ENCODE measurements at regions not wholly inside any gene's neighbourhood (a gene's known extent, or its start where the extent isn't known, plus 50 kb on each side); places are given as distances from the start of the nearest gene placed in this dataset.

DNA sequence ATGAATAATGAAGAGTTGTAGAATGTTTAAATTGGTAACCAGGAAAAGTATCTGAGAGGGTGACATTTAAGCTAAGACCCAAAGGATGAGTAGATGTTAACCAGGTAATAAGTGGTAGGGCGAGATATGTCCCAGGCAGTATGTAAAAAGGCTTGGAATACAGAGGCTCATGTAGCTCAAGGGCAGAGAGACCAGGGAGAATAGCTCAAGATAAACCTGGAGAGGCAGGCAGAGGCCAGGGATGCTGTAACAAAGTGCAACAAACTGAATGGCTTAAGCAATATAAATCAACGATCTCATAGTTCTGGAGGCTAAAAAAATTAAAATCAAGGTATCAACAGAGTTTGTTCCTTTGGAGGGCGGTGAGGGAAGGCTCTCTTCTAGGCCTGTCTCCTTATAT lies 660.8 kb downstream of the KLHL13 start:
- Histone ChIP-seq H3K36me3 (ENCODE audit: control insufficient read depth in 2 of 2, insufficient read depth in 1 of 2, low read length in 2 of 2) (no peaks in the 10 kb centered on the region), H3K4me1 (ENCODE audit: control insufficient read depth, insufficient read depth, low read length) (no peaks in the 10 kb centered on the region), H3K9me3 (ENCODE audit: control insufficient read depth, insufficient read depth, low read depth, low read length) (no peaks in the 10 kb centered on the region; the same call in 1 of the 2 replicates), H3K27ac (ENCODE audit: extremely low read depth, low read depth, low read length) (no peak overlapping the region), H3K4me3 (ENCODE audit: low read depth, low read length) (no peak overlapping the region)
- ChIA-PET POLR2A (no interaction called here), CTCF (no interaction called here)
- TF ChIP-seq, protein P1, sequence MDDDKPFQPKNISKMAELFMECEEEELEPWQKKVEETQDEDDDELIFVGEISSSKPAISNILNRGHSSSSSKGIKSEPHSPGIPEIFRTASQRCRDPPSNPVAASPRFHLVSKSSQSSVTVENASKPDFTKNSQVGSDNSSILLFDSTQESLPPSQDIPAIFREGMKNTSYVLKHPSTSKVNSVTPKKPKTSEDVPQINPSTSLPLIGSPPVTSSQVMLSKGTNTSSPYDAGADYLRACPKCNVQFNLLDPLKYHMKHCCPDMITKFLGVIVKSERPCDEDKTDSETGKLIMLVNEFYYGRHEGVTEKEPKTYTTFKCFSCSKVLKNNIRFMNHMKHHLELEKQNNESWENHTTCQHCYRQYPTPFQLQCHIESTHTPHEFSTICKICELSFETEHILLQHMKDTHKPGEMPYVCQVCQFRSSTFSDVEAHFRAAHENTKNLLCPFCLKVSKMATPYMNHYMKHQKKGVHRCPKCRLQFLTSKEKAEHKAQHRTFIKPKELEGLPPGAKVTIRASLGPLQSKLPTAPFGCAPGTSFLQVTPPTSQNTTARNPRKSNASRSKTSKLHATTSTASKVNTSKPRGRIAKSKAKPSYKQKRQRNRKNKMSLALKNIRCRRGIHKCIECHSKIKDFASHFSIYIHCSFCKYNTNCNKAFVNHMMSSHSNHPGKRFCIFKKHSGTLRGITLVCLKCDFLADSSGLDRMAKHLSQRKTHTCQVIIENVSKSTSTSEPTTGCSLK (tag by site-specific recombination; IDR thresholded peaks at IDR 0.05), result no peak
- TF ChIP-seq ZNF747 (tag by site-specific recombination; IDR thresholded peaks at IDR 0.05) (no peak), ZNF112 (tag by site-specific recombination; IDR thresholded peaks at IDR 0.05) (no peak), ZNF23 (tag by site-specific recombination; IDR thresholded peaks at IDR 0.05; ENCODE audit: borderline replicate concordance) (no peak), ZBTB48 (tag by site-specific recombination; IDR thresholded peaks at IDR 0.05) (no peak)
- TF ChIP-seq, protein P2, sequence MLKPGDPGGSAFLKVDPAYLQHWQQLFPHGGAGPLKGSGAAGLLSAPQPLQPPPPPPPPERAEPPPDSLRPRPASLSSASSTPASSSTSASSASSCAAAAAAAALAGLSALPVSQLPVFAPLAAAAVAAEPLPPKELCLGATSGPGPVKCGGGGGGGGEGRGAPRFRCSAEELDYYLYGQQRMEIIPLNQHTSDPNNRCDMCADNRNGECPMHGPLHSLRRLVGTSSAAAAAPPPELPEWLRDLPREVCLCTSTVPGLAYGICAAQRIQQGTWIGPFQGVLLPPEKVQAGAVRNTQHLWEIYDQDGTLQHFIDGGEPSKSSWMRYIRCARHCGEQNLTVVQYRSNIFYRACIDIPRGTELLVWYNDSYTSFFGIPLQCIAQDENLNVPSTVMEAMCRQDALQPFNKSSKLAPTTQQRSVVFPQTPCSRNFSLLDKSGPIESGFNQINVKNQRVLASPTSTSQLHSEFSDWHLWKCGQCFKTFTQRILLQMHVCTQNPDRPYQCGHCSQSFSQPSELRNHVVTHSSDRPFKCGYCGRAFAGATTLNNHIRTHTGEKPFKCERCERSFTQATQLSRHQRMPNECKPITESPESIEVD (tag by site-specific recombination; IDR thresholded peaks at IDR 0.05), result no peak
- TF ChIP-seq, protein P3, sequence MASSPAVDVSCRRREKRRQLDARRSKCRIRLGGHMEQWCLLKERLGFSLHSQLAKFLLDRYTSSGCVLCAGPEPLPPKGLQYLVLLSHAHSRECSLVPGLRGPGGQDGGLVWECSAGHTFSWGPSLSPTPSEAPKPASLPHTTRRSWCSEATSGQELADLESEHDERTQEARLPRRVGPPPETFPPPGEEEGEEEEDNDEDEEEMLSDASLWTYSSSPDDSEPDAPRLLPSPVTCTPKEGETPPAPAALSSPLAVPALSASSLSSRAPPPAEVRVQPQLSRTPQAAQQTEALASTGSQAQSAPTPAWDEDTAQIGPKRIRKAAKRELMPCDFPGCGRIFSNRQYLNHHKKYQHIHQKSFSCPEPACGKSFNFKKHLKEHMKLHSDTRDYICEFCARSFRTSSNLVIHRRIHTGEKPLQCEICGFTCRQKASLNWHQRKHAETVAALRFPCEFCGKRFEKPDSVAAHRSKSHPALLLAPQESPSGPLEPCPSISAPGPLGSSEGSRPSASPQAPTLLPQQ (tag by site-specific recombination; IDR thresholded peaks at IDR 0.05), result no peak
- TF ChIP-seq, protein P4, sequence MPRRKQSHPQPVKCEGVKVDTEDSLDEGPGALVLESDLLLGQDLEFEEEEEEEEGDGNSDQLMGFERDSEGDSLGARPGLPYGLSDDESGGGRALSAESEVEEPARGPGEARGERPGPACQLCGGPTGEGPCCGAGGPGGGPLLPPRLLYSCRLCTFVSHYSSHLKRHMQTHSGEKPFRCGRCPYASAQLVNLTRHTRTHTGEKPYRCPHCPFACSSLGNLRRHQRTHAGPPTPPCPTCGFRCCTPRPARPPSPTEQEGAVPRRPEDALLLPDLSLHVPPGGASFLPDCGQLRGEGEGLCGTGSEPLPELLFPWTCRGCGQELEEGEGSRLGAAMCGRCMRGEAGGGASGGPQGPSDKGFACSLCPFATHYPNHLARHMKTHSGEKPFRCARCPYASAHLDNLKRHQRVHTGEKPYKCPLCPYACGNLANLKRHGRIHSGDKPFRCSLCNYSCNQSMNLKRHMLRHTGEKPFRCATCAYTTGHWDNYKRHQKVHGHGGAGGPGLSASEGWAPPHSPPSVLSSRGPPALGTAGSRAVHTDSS (tag by site-specific recombination; IDR thresholded peaks at IDR 0.05), result no peak

DNA sequence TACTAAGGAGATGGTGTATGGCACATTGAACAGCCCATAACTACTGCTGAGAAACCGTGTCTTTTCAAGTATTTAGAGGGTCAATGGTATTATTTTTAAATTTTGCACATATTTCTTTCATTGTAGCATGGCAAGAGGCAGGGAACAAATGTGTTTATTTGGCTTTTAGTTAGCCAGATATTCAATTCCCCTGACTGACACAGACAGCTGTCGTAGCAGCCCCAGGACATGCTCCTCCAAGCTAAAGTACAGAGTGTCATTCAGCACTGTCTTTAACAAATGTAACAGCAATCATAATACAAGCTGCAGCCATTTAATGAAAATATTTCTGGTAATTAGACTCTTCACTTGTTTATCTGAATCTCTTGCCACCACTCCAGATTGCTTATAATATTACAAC lies 687.1 kb downstream of the KLHL13 start:
- Histone ChIP-seq H3K9me3 (ENCODE audit: control insufficient read depth, insufficient read depth, low read depth, low read length) (no peaks in the 10 kb centered on the region; the same call in 1 of the 2 replicates), H3K27ac (ENCODE audit: extremely low read depth, low read depth, low read length) (no peak overlapping the region), H3K4me1 (ENCODE audit: control insufficient read depth, insufficient read depth, low read length) (no peaks in the 10 kb centered on the region), H3K4me3 (ENCODE audit: low read depth, low read length) (no peak overlapping the region), H3K36me3 (ENCODE audit: control insufficient read depth in 2 of 2, insufficient read depth in 1 of 2, low read length in 2 of 2) (no peaks in the 10 kb centered on the region)
- CTCF ChIA-PET, result no interaction called here
- TF ChIP-seq ZBTB21 (tag by site-specific recombination; IDR thresholded peaks at IDR 0.05) (no peak), ZNF175 (tag by site-specific recombination; IDR thresholded peaks at IDR 0.05) (no peak), ZNF664 (tag by site-specific recombination; IDR thresholded peaks at IDR 0.05) (no peak), GLIS1 (tag by site-specific recombination; IDR thresholded peaks at IDR 0.05) (no peak), YY1 (tag by site-specific recombination; IDR thresholded peaks at IDR 0.05) (no peak)
- TF ChIP-seq, protein P5, sequence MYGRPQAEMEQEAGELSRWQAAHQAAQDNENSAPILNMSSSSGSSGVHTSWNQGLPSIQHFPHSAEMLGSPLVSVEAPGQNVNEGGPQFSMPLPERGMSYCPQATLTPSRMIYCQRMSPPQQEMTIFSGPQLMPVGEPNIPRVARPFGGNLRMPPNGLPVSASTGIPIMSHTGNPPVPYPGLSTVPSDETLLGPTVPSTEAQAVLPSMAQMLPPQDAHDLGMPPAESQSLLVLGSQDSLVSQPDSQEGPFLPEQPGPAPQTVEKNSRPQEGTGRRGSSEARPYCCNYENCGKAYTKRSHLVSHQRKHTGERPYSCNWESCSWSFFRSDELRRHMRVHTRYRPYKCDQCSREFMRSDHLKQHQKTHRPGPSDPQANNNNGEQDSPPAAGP (tag by site-specific recombination; IDR thresholded peaks at IDR 0.05), result no peak
- POLR2A ChIA-PET, result no interaction called here

All from HEK293 (cell line).